SU-DHL-6 (cell line): ENCODE measurements at regions not wholly inside any gene's neighbourhood (a gene's known extent, or its start where the extent isn't known, plus 50 kb on each side); places are given as distances from the start of the nearest gene placed in this dataset.

Source experiments
- H2AFZ ChIP-seq: fragments of 200-600 bp; sonication (generic); 2 replicates; pipeline ENCODE4 v1.6.1; 2014; ENCODE audit warnings: low read depth, mild to moderate bottlenecking, moderate library complexity, mixed read lengths, antibody characterized with exemption, low read length; ENCODE audit not compliant: severe bottlenecking
- H3F3A ChIP-seq: fragments of 200-600 bp; shearing (Covaris generic); 2 replicates; pipeline ENCODE4 v1.6.0; 2016; ENCODE audit warnings: antibody characterized with exemption, mild to moderate bottlenecking; ENCODE audit not compliant: insufficient read depth
- H3K27ac ChIP-seq: fragments of 200-600 bp; sonication (generic); 2 replicates; pipeline ENCODE4 v1.5.1; 2016; ENCODE audit warnings: low read depth, mild to moderate bottlenecking, low read length, moderate library complexity, mixed read lengths
- H3K27me3 ChIP-seq: fragments of 200-600 bp; sonication (generic), shearing (Covaris generic); 2 replicates; pipeline ENCODE4 v1.6.0; 2014; ENCODE audit warnings: mild to moderate bottlenecking, low read length
- H3K36me3 ChIP-seq: fragments of 200-600 bp; sonication (generic); 2 replicates; pipeline ENCODE4 v1.6.1; 2014; ENCODE audit warnings: mild to moderate bottlenecking, low read length, mixed read lengths
- H3K4me2 ChIP-seq: fragments of 300-600, 200-600 bp; shearing (Covaris generic), sonication (generic); 2 replicates; pipeline ENCODE4 v1.6.0; 2014; ENCODE audit warnings: low read length, low read depth, mild to moderate bottlenecking; ENCODE audit not compliant: poor library complexity, severe bottlenecking
- H3K4me3 ChIP-seq: fragments of 200-600 bp; sonication (generic); 2 replicates; pipeline ENCODE4 v1.5.1; 2014; ENCODE audit warnings: antibody characterized with exemption, low read length, mild to moderate bottlenecking, mixed read lengths; ENCODE audit not compliant: insufficient read depth, poor library complexity, severe bottlenecking
- H3K79me2 ChIP-seq: fragments of 200-600 bp; sonication (generic); 2 replicates; pipeline ENCODE4 v1.6.1; 2014; ENCODE audit warnings: mild to moderate bottlenecking, low read length, moderate library complexity; ENCODE audit not compliant: insufficient read depth
- H3K9ac ChIP-seq: fragments of 200-600 bp; sonication (generic); 2 replicates; pipeline ENCODE4 v1.7.0; 2014; ENCODE audit warnings: mild to moderate bottlenecking, low read length
- H3K9me2 ChIP-seq: fragments of 200-600 bp; sonication (generic); replicated peaks from 2 replicates; pipeline ENCODE4 v1.6.1; 2014; ENCODE audit warnings: low read length; ENCODE audit not compliant: insufficient read depth
- H3K9me3 ChIP-seq: fragments of 200-600 bp; sonication (generic); 2 replicates; pipeline ENCODE4 v1.6.1; 2014; ENCODE audit warnings: low read length, mixed read lengths; ENCODE audit not compliant: insufficient read depth
- H4K20me1 ChIP-seq: fragments of 200-600 bp; sonication (generic); 2 replicates; pipeline ENCODE4 v1.6.1; 2014; ENCODE audit warnings: low read depth, mild to moderate bottlenecking, antibody characterized with exemption, low read length, moderate library complexity, mixed read lengths
- CTCF ChIP-seq: fragments of 200-600 bp; sonication (generic); IDR thresholded peaks from one replicate; pipeline ENCODE4 v1.5.1; 2017; ENCODE audit warnings: antibody characterized with exemption, mild to moderate bottlenecking, low read length, moderate library complexity; ENCODE audit not compliant: insufficient read depth, poor library complexity, severe bottlenecking
- EZH2phosphoT487 ChIP-seq: fragments of 200-600 bp; sonication (generic), shearing (Covaris generic); conservative IDR thresholded peaks from 2 replicates; pipeline ENCODE4 v1.6.1; 2018; ENCODE audit warnings: mild to moderate bottlenecking, antibody characterized with exemption, low read length, moderate library complexity, mixed read lengths

GRCh38 chr10:128245026-128245425, 118.8 kb upstream of the MKI67 start:
- no peaks in the 10 kb centered on the region for H3K9me2 ChIP-seq
- H3F3A ChIP-seq: no peaks in the 10 kb centered on the region
- H3K4me2 ChIP-seq: no peak overlapping the region
- no peak overlapping the region for H2AFZ ChIP-seq
- no peaks in the 10 kb centered on the region for H3K9me3 ChIP-seq
- H3K36me3 ChIP-seq: no peaks in the 10 kb centered on the region
- TF ChIP-seq EZH2phosphoT487: no peak
- TF ChIP-seq CTCF: no peak
- no peak overlapping the region for H3K4me3 ChIP-seq
- H3K79me2 ChIP-seq: no peaks in the 10 kb centered on the region
- no peak overlapping the region for H3K9ac ChIP-seq
- no peak overlapping the region for H3K27ac ChIP-seq
- no peaks in the 10 kb centered on the region for H3K27me3 ChIP-seq
- no peaks in the 10 kb centered on the region for H4K20me1 ChIP-seq

GRCh38 chr10:128247576-128247975, 121.4 kb upstream of the MKI67 start:
- Histone ChIP-seq H2AFZ (no peak overlapping the region), H3K79me2 (no peaks in the 10 kb centered on the region), H3K27ac (no peak overlapping the region), H3K9ac (no peak overlapping the region), H3K27me3 (no peaks in the 10 kb centered on the region), H3K36me3 (no peaks in the 10 kb centered on the region), H3F3A (no peaks in the 10 kb centered on the region), H3K4me2 (no peak overlapping the region), H4K20me1 (no peaks in the 10 kb centered on the region), H3K4me3 (no peak overlapping the region), H3K9me3 (no peaks in the 10 kb centered on the region), H3K9me2 (no peaks in the 10 kb centered on the region)
- TF ChIP-seq CTCF (no peak), EZH2phosphoT487 (no peak)

- no peak overlapping the region for H3K27ac ChIP-seq
- H3K4me2 ChIP-seq: no peak overlapping the region
- no peaks in the 10 kb centered on the region for H4K20me1 ChIP-seq
- H3K36me3 ChIP-seq: no peaks in the 10 kb centered on the region
- H3F3A ChIP-seq: no peaks in the 10 kb centered on the region
- no peaks in the 10 kb centered on the region for H3K27me3 ChIP-seq
- no peaks in the 10 kb centered on the region for H3K9me3 ChIP-seq
- no peak overlapping the region for H2AFZ ChIP-seq
- H3K79me2 ChIP-seq: no peaks in the 10 kb centered on the region
- H3K4me3 ChIP-seq: no peak overlapping the region
- H3K9me2 ChIP-seq: no peaks in the 10 kb centered on the region
- TF ChIP-seq EZH2phosphoT487: no peak
- no peak for TF ChIP-seq CTCF
- H3K9ac ChIP-seq: no peak overlapping the region
Measured at GRCh38 chr10:128254476-128254875, 128.3 kb upstream of the MKI67 start.
